AG09319 (cell line): ENCODE measurements at regions not wholly inside any gene's neighbourhood (a gene's known extent, or its start where the extent isn't known, plus 50 kb on each side); places are given as distances from the start of the nearest gene placed in this dataset.

Experiments used
- DNase-seq: peaks from one replicate; pipeline ENCODE4 v3.0.0-alpha.2; 2010; ENCODE audit warnings: low read depth; ENCODE audit errors: extremely low read depth
- CTCF ChIP-seq: IDR thresholded peaks from 2 replicates; pipeline ENCODE4 v1.5.1; 2011; ENCODE audit warnings: low read depth, mild to moderate bottlenecking, inconsistent platforms, low read length, moderate library complexity

GRCh38 chr12:67533159-67533558, 115.4 kb upstream of the DYRK2 start:
- TF ChIP-seq CTCF = no peak

GRCh38 chr12:67534046-67534445, 114.5 kb upstream of the DYRK2 start:
- no peak for TF ChIP-seq CTCF
- no peak for DNase-seq

More at GRCh38 chr12:67533159-67533558, 115.4 kb upstream of the DYRK2 start:
- DNase-seq = no peak

- DNase-seq = peak; percentile 67
- no peak for TF ChIP-seq CTCF
These were observed 113.9 kb upstream of the DYRK2 start for GRCh38 chr12:67534681-67535080.

GRCh38 chr12:67535176-67535575, 113.4 kb upstream of the DYRK2 start:
- DNase-seq = no peak
- TF ChIP-seq CTCF = no peak

- DNase-seq = no peak
- no peak for TF ChIP-seq CTCF
These were observed 112.6 kb upstream of the DYRK2 start for GRCh38 chr12:67535971-67536370.

GRCh38 chr12:67539329-67539728, 109.2 kb upstream of the DYRK2 start:
- TF ChIP-seq CTCF = no peak
- no peak for DNase-seq

GRCh38 chr12:67539946-67540345, 108.6 kb upstream of the DYRK2 start:
- DNase-seq = no peak
- no peak for TF ChIP-seq CTCF
